SK-N-SH (cell line): ENCODE measurements at regions not wholly inside any gene's neighbourhood (a gene's known extent, or its start where the extent isn't known, plus 50 kb on each side); places are given as distances from the start of the nearest gene placed in this dataset.

Experiments
- CTCF ChIA-PET: fragments of 300-600, 350-600 bp; formaldehyde crosslinking; extraction: SDS; loops from one replicate; lab custom pipeline; 2021; lab: Yijun Ruan, JAX
- POLR2A ChIA-PET: fragments of 350-600 bp; sonication (Branson Sonifier 250); formaldehyde crosslinking; extraction: SDS; loops from one replicate; lab custom pipeline; 2020; ENCODE audit warnings: antibody characterized with exemption, inconsistent platforms; lab: Yijun Ruan, JAX
- DNase-seq: peaks from one replicate; pipeline ENCODE4 v3.0.0; 2012
- H2AFZ ChIP-seq: fragments of 200-600 bp; sonication (generic); 2 replicates; pipeline ENCODE4 v1.8.1; 2016; ENCODE audit warnings: antibody characterized with exemption, mild to moderate bottlenecking, low read depth
- H3F3A ChIP-seq: fragments of 200-600 bp; sonication (generic); replicated peaks from 2 replicates; pipeline ENCODE3; 2016; ENCODE audit warnings: antibody characterized with exemption, mild to moderate bottlenecking; ENCODE audit not compliant: insufficient read depth
- H3K27ac ChIP-seq, 2 experiments: fragments of 200-500 bp in 1 of 2; fragments of 200-600 bp in 1 of 2; sonication (Bioruptor generic) in 1 of 2; sonication (generic), shearing (Covaris generic) in 1 of 2; 2 replicates each; pipeline versions ENCODE4 v1.5.1 to v1.6.1; 2014 to 2016; ENCODE audit warnings: low read depth in 2 of 2, inconsistent platforms in 1 of 2, low read length in 1 of 2, mild to moderate bottlenecking in 1 of 2, mixed read lengths in 1 of 2
- H3K27me3 ChIP-seq: fragments of 200-600 bp; sonication (generic), shearing (Covaris generic); 2 replicates; pipeline ENCODE4 v1.6.1; 2016; ENCODE audit warnings: mixed run types; ENCODE audit not compliant: insufficient read depth
- H3K36me3 ChIP-seq, 2 experiments: fragments of 200-500 bp in 1 of 2; fragments of 200-600 bp in 1 of 2; sonication (Bioruptor generic) in 1 of 2; sonication (generic) in 1 of 2; replicated peaks in 1 of 2; 2 replicates each; pipeline versions ENCODE3 to v1.5.1; 2014 to 2016; ENCODE audit warnings: low read length in 1 of 2, mild to moderate bottlenecking in 1 of 2; ENCODE audit not compliant: insufficient read depth in 2 of 2, control insufficient read depth in 1 of 2
- H3K4me1 ChIP-seq, 2 experiments: fragments of 200-500 bp in 1 of 2; fragments of 200-600 bp in 1 of 2; sonication (Bioruptor generic) in 1 of 2; sonication (generic), shearing (Covaris generic) in 1 of 2; 2 replicates each; pipeline versions ENCODE4 v1.5.1 to v1.6.1; 2014 to 2016; ENCODE audit warnings: low read depth in 1 of 2, low read length in 1 of 2, mixed run types in 1 of 2; ENCODE audit not compliant: insufficient read depth in 2 of 2, control insufficient read depth in 1 of 2
- H3K4me2 ChIP-seq: fragments of 200-600 bp; sonication (generic), shearing (Covaris generic); 2 replicates; pipeline ENCODE4 v1.6.1; 2017; ENCODE audit warnings: mixed run types
- H3K4me3 ChIP-seq, 2 experiments: fragments of 200-500 bp in 1 of 2; fragments of 200-600 bp in 1 of 2; sonication (Bioruptor generic) in 1 of 2; sonication (generic), shearing (Covaris generic) in 1 of 2; 2 replicates each; pipeline versions ENCODE4 v1.5.1 to v1.8.1; 2014 to 2016; ENCODE audit warnings: low read depth in 2 of 2, inconsistent platforms in 1 of 2, low read length in 1 of 2, mild to moderate bottlenecking in 1 of 2, mixed read lengths in 1 of 2, moderate library complexity in 1 of 2
- H3K79me2 ChIP-seq: fragments of 200-600 bp; sonication (generic); 2 replicates; pipeline ENCODE4 v1.8.1; 2017; ENCODE audit warnings: mild to moderate bottlenecking; ENCODE audit not compliant: insufficient read depth
- H3K9ac ChIP-seq: fragments of 200-600 bp; sonication (generic); 2 replicates; pipeline ENCODE4 v1.6.1; 2017; ENCODE audit warnings: mixed run types
- H3K9me2 ChIP-seq: fragments of 200-600 bp; sonication (generic); 2 replicates; pipeline ENCODE4 v1.6.1; 2017; ENCODE audit warnings: mixed run types
- H3K9me3 ChIP-seq: fragments of 200-600 bp; sonication (generic); 2 replicates; pipeline ENCODE4 v1.6.1; 2017; ENCODE audit warnings: mixed run types, mild to moderate bottlenecking, moderate library complexity
- H4K20me1 ChIP-seq: fragments of 200-600 bp; sonication (generic); 2 replicates; pipeline ENCODE4 v1.6.1; 2017; ENCODE audit warnings: mild to moderate bottlenecking, mixed run types; ENCODE audit not compliant: insufficient read depth
- CHD2 ChIP-seq: fragments of 150-350 bp; IDR thresholded peaks from 2 replicates; pipeline ENCODE4 v1.6.1; 2018; ENCODE audit warnings: low read length; ENCODE audit not compliant: partially characterized antibody
- ELF1 ChIP-seq: IDR thresholded peaks from 2 replicates; pipeline ENCODE4 v1.4.0; 2012
- EP300 ChIP-seq, 2 experiments: IDR thresholded peaks; 2 replicates each; pipeline versions ENCODE4 v1.4.0 to v1.6.1; 2012; ENCODE audit warnings: borderline replicate concordance in 1 of 2, low read depth in 1 of 2, low read length in 1 of 2
- FOSL2 ChIP-seq: IDR thresholded peaks from 2 replicates; pipeline ENCODE4 v1.4.0; 2012; ENCODE audit warnings: low read depth, mild to moderate bottlenecking, moderate library complexity, borderline replicate concordance
- FOXM1 ChIP-seq: IDR thresholded peaks from 2 replicates; pipeline ENCODE4 v1.4.0; 2012; ENCODE audit warnings: low read depth, mild to moderate bottlenecking
- GABPA ChIP-seq: IDR thresholded peaks from 2 replicates; pipeline ENCODE4 v1.4.0; 2012; ENCODE audit warnings: low read depth, mild to moderate bottlenecking
- JUND ChIP-seq: IDR thresholded peaks from 2 replicates; pipeline ENCODE4 v1.4.0; 2012
- MEF2A ChIP-seq: IDR thresholded peaks from 2 replicates; pipeline ENCODE4 v1.4.0; 2012; ENCODE audit warnings: low read depth, borderline replicate concordance
- MXI1 ChIP-seq: IDR thresholded peaks from 2 replicates; pipeline ENCODE4 v1.6.1; 2012; ENCODE audit warnings: mild to moderate bottlenecking, low read depth, low read length, improper control_type of control experiment
- NFIC ChIP-seq: IDR thresholded peaks from 2 replicates; pipeline ENCODE4 v1.4.0; 2012; ENCODE audit warnings: borderline replicate concordance
- NRF1 ChIP-seq: IDR thresholded peaks from 2 replicates; pipeline ENCODE4 v1.6.1; 2012; ENCODE audit warnings: low read depth, mild to moderate bottlenecking, low read length
- RCOR1 ChIP-seq: fragments of 150-350 bp; IDR thresholded peaks from 2 replicates; pipeline ENCODE4 v1.6.1; 2017; ENCODE audit warnings: antibody characterized with exemption, low read length
- REST ChIP-seq: IDR thresholded peaks from 2 replicates; pipeline ENCODE4 v1.6.1; 2012; ENCODE audit warnings: mild to moderate bottlenecking, low read depth, low read length, moderate library complexity
- RXRA ChIP-seq: IDR thresholded peaks from 2 replicates; pipeline ENCODE4 v1.4.0; 2012; ENCODE audit warnings: low read depth, mild to moderate bottlenecking, borderline replicate concordance
- SMC3 ChIP-seq: IDR thresholded peaks from 2 replicates; pipeline ENCODE4 v1.6.1; 2012; ENCODE audit warnings: low read depth, low read length, improper control_type of control experiment
- TAF1 ChIP-seq: IDR thresholded peaks from 2 replicates; pipeline ENCODE4 v1.6.1; 2012; ENCODE audit warnings: low read depth, mild to moderate bottlenecking, low read length, moderate library complexity, borderline replicate concordance
- USF2 ChIP-seq: fragments of 150-350 bp; IDR thresholded peaks from 2 replicates; pipeline ENCODE4 v1.6.1; 2017; ENCODE audit warnings: antibody characterized with exemption, low read length, low read depth, borderline replicate concordance
- ZBTB33 ChIP-seq: IDR thresholded peaks from 2 replicates; pipeline ENCODE4 v1.4.0; 2012; ENCODE audit warnings: low read depth, borderline replicate concordance
- WGBS: methylation state at CpG from one replicate; pipeline ENCODE4 v1.1.6; 2017; ENCODE audit warnings: low lambda C conversion rate; 5-methylcytosine and 5-hydroxymethylcytosine counted together
- TF ChIP-seq, protein P1 (sequence below): fragments of 150-350 bp; IDR thresholded peaks from 2 replicates; pipeline ENCODE4 v1.6.1; 2016; ENCODE audit warnings: mild to moderate bottlenecking, low read depth, low read length
- TF ChIP-seq, protein P2 (sequence below): fragments of 200-600 bp; sonication (generic); IDR thresholded peaks from 2 replicates; pipeline ENCODE4 v1.6.1; 2017; ENCODE audit warnings: antibody characterized with exemption, mild to moderate bottlenecking, moderate library complexity

GRCh38 chr10:10141782-10142382 is 875.8 kb upstream of the CELF2 start:
- Histone ChIP-seq H3K4me3 (no peak overlapping the region), H3K4me1 (no peaks in the 10 kb centered on the region), H3K9me2 (no peaks in the 10 kb centered on the region), H3K4me2 (no peak overlapping the region), H4K20me1 (no peaks in the 10 kb centered on the region), H3K9me3 (no peaks in the 10 kb centered on the region), H3K36me3 (no peaks in the 10 kb centered on the region), H2AFZ (no peak overlapping the region), H3K27ac (no peak overlapping the region), H3K27me3 (no peaks in the 10 kb centered on the region), H3K79me2 (no peaks in the 10 kb centered on the region), H3F3A (no peaks in the 10 kb centered on the region), H3K9ac (no peak overlapping the region)
- no peak for DNase-seq
- TF ChIP-seq GABPA (no peak), ZBTB33 (no peak), NRF1 (no peak), FOXM1 (no peak), TAF1 (no peak), CHD2 (no peak), NFIC (no peak), ELF1 (no peak), JUND (no peak), SMC3 (no peak), RXRA (no peak), REST (no peak), EP300 (IDR thresholded peaks at IDR 0.05; ENCODE audit: borderline replicate concordance in 1 of 2, low read depth in 1 of 2, low read length in 1 of 2) (no peak), USF2 (no peak), MEF2A (no peak), MXI1 (no peak), RCOR1 (no peak), FOSL2 (no peak)
- TF ChIP-seq, protein P1, sequence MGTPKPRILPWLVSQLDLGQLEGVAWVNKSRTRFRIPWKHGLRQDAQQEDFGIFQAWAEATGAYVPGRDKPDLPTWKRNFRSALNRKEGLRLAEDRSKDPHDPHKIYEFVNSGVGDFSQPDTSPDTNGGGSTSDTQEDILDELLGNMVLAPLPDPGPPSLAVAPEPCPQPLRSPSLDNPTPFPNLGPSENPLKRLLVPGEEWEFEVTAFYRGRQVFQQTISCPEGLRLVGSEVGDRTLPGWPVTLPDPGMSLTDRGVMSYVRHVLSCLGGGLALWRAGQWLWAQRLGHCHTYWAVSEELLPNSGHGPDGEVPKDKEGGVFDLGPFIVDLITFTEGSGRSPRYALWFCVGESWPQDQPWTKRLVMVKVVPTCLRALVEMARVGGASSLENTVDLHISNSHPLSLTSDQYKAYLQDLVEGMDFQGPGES = no peak
- TF ChIP-seq, protein P2, sequence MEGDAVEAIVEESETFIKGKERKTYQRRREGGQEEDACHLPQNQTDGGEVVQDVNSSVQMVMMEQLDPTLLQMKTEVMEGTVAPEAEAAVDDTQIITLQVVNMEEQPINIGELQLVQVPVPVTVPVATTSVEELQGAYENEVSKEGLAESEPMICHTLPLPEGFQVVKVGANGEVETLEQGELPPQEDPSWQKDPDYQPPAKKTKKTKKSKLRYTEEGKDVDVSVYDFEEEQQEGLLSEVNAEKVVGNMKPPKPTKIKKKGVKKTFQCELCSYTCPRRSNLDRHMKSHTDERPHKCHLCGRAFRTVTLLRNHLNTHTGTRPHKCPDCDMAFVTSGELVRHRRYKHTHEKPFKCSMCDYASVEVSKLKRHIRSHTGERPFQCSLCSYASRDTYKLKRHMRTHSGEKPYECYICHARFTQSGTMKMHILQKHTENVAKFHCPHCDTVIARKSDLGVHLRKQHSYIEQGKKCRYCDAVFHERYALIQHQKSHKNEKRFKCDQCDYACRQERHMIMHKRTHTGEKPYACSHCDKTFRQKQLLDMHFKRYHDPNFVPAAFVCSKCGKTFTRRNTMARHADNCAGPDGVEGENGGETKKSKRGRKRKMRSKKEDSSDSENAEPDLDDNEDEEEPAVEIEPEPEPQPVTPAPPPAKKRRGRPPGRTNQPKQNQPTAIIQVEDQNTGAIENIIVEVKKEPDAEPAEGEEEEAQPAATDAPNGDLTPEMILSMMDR = no peak
- POLR2A ChIA-PET = no interaction called here
- WGBS = 33% methylated on average over 4 of the region's 4 CpGs
- CTCF ChIA-PET = no interaction called here
